HG02943 (cell line): ENCODE measurements at regions not wholly inside any gene's neighbourhood (a gene's known extent, or its start where the extent isn't known, plus 50 kb on each side); places are given as distances from the start of the nearest gene placed in this dataset.

Source experiments
- ATAC-seq: cut with Tn5 transposase; IDR thresholded peaks from one replicate; pipeline ENCODE4 v1.9.1; 2021; ENCODE audit warnings: mild to moderate bottlenecking, low read depth, moderate library complexity; ENCODE audit not compliant: unreplicated experiment

GRCh38 chr3:147575391-147575790, 166.2 kb downstream of the ZIC1 start:
- no peak for ATAC-seq

DNA sequence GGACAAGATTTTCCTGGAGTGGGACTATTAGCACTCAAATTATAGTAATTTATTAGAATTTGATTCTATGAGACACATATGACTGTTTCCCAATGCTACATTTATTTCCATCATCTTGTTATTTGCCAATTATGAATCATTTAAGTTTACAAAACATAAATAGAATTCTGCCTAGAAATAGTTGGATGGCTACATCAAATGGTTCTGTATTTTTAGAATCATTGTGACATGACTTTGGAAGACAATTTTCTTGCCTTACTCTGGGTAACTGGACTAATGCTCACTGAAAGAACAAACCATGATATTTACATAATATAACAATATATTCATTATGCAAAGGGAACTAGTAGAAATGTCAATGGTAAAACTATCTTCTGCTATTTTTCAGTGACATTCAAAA, 173.5 kb downstream of the ZIC1 start:
- ATAC-seq = no peak

DNA sequence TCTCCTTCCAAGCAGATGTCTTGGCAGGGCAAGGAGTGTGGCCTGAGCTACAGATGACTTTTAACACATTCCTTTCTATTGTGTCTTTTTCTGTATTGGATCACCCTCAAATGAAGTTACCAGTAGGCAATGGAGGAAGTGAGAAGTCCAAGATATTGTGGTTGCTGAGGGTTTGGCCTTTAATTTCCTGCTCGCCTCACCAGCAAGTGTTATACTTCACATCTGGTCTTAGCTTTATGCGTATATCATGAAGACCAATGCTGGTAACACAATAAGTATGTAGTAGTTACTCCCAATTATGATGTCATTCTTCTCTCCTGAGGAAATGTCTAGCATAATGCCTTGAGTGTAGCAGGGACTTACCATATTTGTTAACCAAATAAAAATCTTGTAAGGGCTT, 179.9 kb downstream of the ZIC1 start:
- ATAC-seq = no peak

- ATAC-seq = no peak
Observed at GRCh38 chr3:147604136-147604535, 195.0 kb downstream of the ZIC1 start.

DNA sequence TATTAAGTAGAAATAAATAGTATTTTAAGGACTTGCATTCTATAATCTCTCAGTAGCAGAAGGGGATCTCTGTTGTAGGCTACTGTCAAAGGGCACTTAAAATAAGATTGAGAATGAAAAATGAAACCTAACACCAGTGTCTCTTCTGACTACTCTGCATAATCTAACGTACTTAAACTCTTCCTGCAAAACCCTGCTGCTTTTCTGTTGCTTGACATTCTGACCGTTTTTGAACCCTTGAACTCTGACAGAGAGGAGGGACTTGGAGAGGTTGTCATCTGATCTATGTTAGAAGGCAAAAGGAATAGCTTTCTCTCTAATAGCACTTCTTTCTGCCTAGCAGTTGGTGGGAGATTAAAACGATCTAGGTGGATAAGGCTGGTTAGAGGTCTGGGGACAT, 204.6 kb downstream of the ZIC1 start:
- no peak for ATAC-seq

DNA sequence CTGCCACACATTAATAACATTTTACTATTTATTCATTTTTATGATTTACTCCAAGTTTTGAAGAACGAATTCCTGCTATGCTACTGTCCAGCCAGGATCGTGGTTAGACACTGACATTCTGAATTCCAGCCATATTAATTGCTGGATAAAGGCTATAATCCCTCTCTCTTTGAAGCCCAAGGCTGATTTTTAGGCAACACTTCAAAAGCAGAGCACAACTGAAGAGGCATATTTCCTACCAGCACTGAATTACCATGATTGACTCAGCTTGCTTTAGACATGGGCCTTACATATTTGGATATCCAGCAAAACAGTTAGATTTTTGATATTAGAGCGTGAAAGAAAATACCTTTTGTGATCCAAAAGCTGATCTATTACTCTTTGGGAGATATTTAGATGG, 205.0 kb downstream of the ZIC1 start:
- no peak for ATAC-seq

- ATAC-seq = no peak
Observed at GRCh38 chr3:147615035-147615434, 205.9 kb downstream of the ZIC1 start.

DNA sequence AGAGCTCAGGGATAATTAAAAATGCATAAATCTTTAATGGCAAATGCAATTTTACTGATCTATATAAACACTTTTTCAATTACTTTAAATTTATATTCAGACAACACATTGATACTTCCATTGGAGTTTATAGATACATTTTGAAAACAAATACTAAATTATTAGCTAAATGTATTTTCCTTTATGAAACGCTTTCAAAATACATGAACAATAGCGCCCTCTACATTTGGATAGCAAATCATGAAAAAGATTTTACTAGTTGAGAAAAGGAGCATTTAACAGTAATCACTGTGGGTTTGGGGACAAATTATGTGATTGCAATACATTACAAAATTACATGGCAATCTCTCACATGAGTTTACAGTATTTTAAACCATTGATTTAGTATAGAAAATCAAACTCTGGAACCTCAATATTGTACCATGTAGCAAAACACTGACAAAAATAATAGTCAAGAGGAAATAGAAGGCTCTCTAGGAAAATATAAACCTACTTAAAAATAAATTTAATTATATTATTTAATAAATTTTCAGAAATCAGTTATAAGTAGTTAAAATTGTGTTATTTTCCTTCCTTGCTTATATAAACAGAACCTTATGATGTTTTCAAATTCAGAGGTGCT, 207.9 kb downstream of the ZIC1 start:
- no peak for ATAC-seq

GRCh38 chr3:147618691-147619090, 209.5 kb downstream of the ZIC1 start:
- ATAC-seq = no peak

DNA sequence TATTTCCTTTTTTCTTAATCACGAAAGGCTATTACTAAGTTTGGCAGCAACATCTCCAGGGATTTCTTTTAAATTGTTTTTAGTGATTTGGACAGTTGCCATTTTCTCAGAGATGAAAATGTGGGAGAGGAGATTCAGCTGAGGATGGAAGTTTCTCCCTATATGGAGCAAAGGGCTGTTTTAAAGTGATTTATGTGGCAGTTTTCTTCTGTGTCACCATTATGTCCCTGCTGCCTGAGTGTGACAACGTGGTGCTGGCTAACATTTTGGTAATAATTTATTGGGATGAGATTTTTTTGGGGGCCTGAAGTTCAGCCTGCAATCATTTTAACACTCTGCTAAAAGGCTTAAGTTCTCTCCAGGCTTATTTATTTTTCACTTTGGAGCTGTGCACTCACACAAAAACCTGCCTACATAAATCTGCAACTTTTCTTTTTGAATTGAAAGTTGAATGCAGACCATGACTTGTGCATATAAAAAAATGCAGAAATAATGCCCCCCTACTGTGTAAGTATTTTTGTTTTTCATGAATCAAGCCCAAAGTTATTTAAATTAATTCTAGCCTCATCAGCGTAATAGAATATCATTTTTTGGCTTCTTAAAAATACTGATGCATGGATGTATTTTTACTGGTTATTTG, 210.9 kb downstream of the ZIC1 start:
- ATAC-seq = no peak

- no peak for ATAC-seq
Observed at GRCh38 chr3:147620906-147621305, 211.7 kb downstream of the ZIC1 start.

GRCh38 chr3:147630921-147631415, 221.8 kb downstream of the ZIC1 start:
- ATAC-seq = no peak

- ATAC-seq = no peak
Observed at GRCh38 chr3:147640781-147641180, 231.6 kb downstream of the ZIC1 start.

DNA sequence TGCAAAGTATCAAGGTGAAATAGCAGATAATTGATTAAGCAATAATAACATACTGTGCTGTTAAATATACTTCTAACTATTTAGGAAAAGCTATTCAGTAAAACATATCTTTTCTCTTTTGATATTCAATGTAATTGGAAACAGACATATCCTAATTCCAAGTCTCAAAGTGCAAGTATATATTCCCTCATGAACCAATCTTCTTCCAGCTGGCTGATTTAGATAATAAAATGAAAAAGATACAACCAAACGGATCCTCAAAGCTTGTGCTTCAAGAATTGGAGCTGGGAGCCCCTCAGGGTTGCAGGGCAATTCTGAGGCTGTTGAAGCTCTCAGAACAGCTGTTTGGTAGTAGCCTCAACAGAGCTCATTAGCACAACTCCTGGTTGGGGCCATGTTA, 236.6 kb downstream of the ZIC1 start:
- no peak for ATAC-seq

DNA sequence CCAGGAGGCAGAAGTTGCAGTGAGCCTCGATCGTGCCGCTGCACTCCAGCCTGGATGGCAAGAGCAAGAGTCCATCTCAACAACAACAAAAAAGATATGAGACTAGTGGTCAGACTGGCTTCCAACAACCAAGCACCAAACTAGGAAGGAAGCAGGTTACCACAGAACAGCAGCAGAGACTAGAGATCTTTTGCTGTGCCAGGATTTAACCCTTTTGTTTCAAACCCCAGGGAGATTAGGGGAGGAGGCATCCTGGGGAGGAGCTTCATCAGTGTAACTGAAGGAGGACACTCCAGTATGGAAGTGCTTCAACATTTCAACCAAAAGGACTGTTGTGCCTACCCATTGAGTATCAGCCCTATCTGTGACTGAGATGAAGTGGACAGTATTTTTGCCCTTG, 240.3 kb downstream of the ZIC1 start:
- ATAC-seq = no peak

GRCh38 chr3:147651107-147651778, 242.1 kb downstream of the ZIC1 start:
- ATAC-seq = no peak

DNA sequence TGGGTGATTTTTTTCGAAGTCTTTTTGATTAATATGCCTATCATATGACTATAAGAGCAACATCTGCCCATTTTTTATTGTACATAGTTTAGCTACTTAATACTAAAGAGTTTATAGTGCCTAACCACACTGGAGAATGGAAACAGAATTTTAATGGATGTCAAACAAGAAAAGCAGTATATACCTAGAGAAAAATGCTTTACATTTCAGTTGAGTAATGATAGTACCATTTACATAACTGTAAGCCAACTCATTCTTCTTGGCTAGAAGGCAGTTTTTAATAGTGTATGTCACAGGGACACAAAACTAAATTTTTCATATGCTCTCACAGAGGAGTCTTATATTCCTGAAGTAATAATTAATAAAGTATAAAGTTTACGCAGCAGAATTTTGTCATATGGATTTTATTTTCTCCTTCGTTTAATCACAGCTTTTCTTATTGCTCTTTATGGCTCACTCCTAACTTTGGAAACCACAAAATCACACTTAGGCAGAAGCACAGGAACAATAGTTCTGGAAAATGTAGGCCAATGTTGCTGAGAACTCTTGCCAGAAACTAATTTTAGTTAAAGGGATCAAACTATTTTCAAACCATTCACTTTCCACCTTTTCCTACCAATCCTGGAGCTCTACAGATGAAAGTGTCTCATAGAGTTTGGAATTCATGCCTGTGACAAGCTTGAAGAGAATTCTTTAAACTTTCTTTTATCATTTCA, 243.6 kb downstream of the ZIC1 start:
- ATAC-seq = no peak

GRCh38 chr3:147653367-147653923, 244.3 kb downstream of the ZIC1 start:
- ATAC-seq = no peak

- no peak for ATAC-seq
Observed at GRCh38 chr3:147654827-147655226, 245.7 kb downstream of the ZIC1 start.

- ATAC-seq = no peak
Observed at GRCh38 chr3:147655236-147655635, 246.1 kb downstream of the ZIC1 start.

DNA sequence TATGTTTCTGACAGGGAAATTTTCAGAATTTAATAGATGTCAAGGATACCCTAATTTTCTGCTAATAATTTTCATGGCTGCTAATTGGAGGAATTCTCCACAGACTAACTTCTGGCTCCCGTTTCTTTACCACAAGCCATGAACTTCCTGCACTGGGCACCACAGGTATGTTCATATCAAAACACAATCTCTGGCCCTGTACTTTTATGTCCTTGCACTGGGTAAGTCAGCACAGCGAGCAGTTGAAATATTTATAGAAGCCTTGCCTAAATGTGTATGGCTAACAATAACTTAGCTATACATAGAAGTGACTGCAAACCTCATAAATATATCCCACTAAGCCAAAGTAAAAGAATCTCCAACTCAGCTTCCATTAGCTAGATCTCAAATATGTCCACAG, 246.9 kb downstream of the ZIC1 start:
- ATAC-seq = no peak
